Ovary (tissue), 7 donors: ENCODE measurements at regions not wholly inside any gene's neighbourhood (a gene's known extent, or its start where the extent isn't known, plus 50 kb on each side); places are given as distances from the start of the nearest gene placed in this dataset.

Experiments
- DNase-seq, 5 donors: peaks; one replicate each; pipeline ENCODE4 v3.0.0-alpha.2; 2019 to 2020
- H3K27ac ChIP-seq, 2 donors: fragments of 200-600 bp; one replicate each; pipeline versions ENCODE4 v1.5.1 to v1.8.0; 2019 to 2022
- H3K27me3 ChIP-seq: fragments of 200-600 bp; one replicate; pipeline ENCODE4 v1.8.0; 2022
- H3K36me3 ChIP-seq: fragments of 200-600 bp; sonication (generic); one replicate; pipeline ENCODE4 v1.5.1; 2019
- H3K4me1 ChIP-seq: one replicate; pipeline ENCODE4 v1.8.1; 2013; ENCODE audit warnings: mild to moderate bottlenecking, moderate library complexity; ENCODE audit not compliant: insufficient read depth
- H3K4me3 ChIP-seq: fragments of 200-600 bp; sonication (generic); one replicate; pipeline ENCODE4 v1.5.1; 2017
- H3K9me3 ChIP-seq, 2 donors: fragments of 200-600 bp in 1 of 2; sonication (generic) in 1 of 2; one replicate each; pipeline versions ENCODE4 v1.5.1 to v1.8.1; 2013 to 2019; ENCODE audit warnings: mild to moderate bottlenecking in 1 of 2, moderate library complexity in 1 of 2
- CTCF ChIP-seq, 3 donors: fragments of 450-650 bp in 2 of 3; fragments of 200-600 bp in 1 of 3; IDR thresholded peaks; one replicate each; pipeline versions ENCODE4 v1.5.1 to v1.8.0; 2016 to 2022; ENCODE audit warnings: antibody characterized with exemption in 3 of 3, mild to moderate bottlenecking in 1 of 3
- EP300 ChIP-seq: sonication (generic); formaldehyde crosslinking; IDR thresholded peaks from one replicate; pipeline ENCODE4 v1.6.1; 2017; ENCODE audit warnings: antibody characterized with exemption
- POLR2A ChIP-seq: fragments of 450-650 bp; IDR thresholded peaks from one replicate; pipeline ENCODE4 v1.6.1; 2017; ENCODE audit warnings: antibody characterized with exemption, mild to moderate bottlenecking, moderate library complexity
- WGBS, 3 donors: extraction: QIAGEN DNeasy Blood & Tissue Kit in 1 of 3; methylation state at CpG; one replicate each; pipeline versions ENCODE4 v1.1.5 to v1.1.7; 2013 to 2017; 5-methylcytosine and 5-hydroxymethylcytosine counted together
- intact Hi-C, 4 donors: fragments of 100-400 bp; cut with DNase I; formaldehyde crosslinking; loops; one replicate each; pipeline versions ENCODE4 v1.11.0 to v1.15.1; 2022 to 2023
- donor health status: DM: no; HTN: no; CAD: no; lungs with moderate emphysema.
- donor health status: DM: no; HTN: no; CAD: no.
- donor health status: Bipolar disorder and iron deficiency.
- donor health status: DM: no; HTN: no; CAD: no.
- donor health status: DM: yes; HTN: yes; CAD: no.

GRCh38 chr14:22052795-22053194 lies 379.2 kb upstream of the OR4E1 start:
- no peak for TF ChIP-seq EP300
- TF ChIP-seq CTCF (IDR thresholded peaks at IDR 0.05) = no peak
- no peak for TF ChIP-seq POLR2A
- Histone ChIP-seq H3K27me3 (no peaks in the 10 kb centered on the region), H3K4me1 (peaks cover 4% of the 10 kb centered on the region), H3K27ac (no peak overlapping the region), H3K4me3 (no peak overlapping the region), H3K36me3 (no peaks in the 10 kb centered on the region), H3K9me3 (no peaks in the 10 kb centered on the region)
- intact Hi-C loops = no loop called here
- DNase-seq = no peak
- 36 to 80% (median 40%) methylated on average over 3 of the region's 3 CpGs for WGBS, 3 donors

- 42 to 62% (median 58%) methylated on average over 3 of the region's 3 CpGs for WGBS, 3 donors
- Histone ChIP-seq H3K4me3 (no peak overlapping the region), H3K27ac (no peak overlapping the region)
Observed at GRCh38 chr14:22047115-22047514, 373.5 kb upstream of the OR4E1 start.

DNA sequence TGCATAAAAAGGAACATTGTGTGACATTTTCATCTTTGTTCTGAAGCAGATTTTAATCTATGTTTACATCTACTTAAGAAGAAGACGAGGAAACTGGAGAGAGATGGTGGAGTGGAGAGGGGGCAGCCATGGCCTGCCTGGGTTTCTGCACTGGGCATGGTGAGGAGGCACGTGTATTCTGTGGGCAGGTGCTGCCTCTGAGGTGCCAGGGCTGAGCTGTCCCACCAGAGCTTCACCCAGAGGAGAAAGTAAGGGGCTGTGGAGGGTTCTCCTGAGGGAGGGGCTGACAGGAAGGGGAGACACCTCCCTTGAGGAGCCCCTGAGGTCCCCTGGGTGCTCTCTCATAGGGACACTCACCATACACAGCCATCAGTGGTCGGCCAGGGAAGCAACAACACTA lies 372.4 kb upstream of the OR4E1 start:
- intact Hi-C loops = no loop called here
- Histone ChIP-seq H3K36me3 (no peaks in the 10 kb centered on the region), H3K27ac (no peak overlapping the region), H3K9me3 (no peaks in the 10 kb centered on the region), H3K4me1 (peaks cover 2% of the 10 kb centered on the region), H3K4me3 (no peak overlapping the region), H3K27me3 (no peaks in the 10 kb centered on the region)
- no peak for TF ChIP-seq CTCF (IDR thresholded peaks at IDR 0.05)
- no peak for TF ChIP-seq EP300
- 70 to 90% (median 89%) methylated on average over 3 of the region's 3 CpGs for WGBS, 3 donors
- DNase-seq = no peak

More at GRCh38 chr14:22047115-22047514, 373.5 kb upstream of the OR4E1 start:
- intact Hi-C loops = no loop called here
- Histone ChIP-seq H3K9me3 (no peaks in the 10 kb centered on the region), H3K27me3 (no peaks in the 10 kb centered on the region), H3K36me3 (no peaks in the 10 kb centered on the region), H3K4me1 (peaks cover 2% of the 10 kb centered on the region)
- no peak for TF ChIP-seq CTCF (IDR thresholded peaks at IDR 0.05)
- TF ChIP-seq EP300 = no peak
- no peak for TF ChIP-seq POLR2A
- DNase-seq = no peak

GRCh38 chr14:22044193-22044592 lies 370.6 kb upstream of the OR4E1 start:
- WGBS, 3 donors = 65 to 87% (median 80%) methylated on average over 5 of the region's 5 CpGs
- Histone ChIP-seq H3K4me1 (no peaks in the 10 kb centered on the region), H3K36me3 (no peaks in the 10 kb centered on the region), H3K27ac (no peak overlapping the region), H3K27me3 (no peaks in the 10 kb centered on the region), H3K4me3 (no peak overlapping the region), H3K9me3 (no peaks in the 10 kb centered on the region)
- DNase-seq = no peak
- TF ChIP-seq CTCF (IDR thresholded peaks at IDR 0.05) (no peak), EP300 (no peak), POLR2A (no peak)
- intact Hi-C loops = no loop called here

- Histone ChIP-seq H3K36me3 (no peaks in the 10 kb centered on the region), H3K9me3 (no peaks in the 10 kb centered on the region), H3K4me1 (no peaks in the 10 kb centered on the region), H3K27ac (no peak overlapping the region), H3K27me3 (no peaks in the 10 kb centered on the region), H3K4me3 (no peak overlapping the region)
- WGBS, 3 donors = 85 to 86% (median 85%) methylated on average over 3 of the region's 3 CpGs
- DNase-seq = no peak
- intact Hi-C loops = no loop called here
- TF ChIP-seq EP300 (no peak), CTCF (IDR thresholded peaks at IDR 0.05) (no peak), POLR2A (no peak)
Observed at GRCh38 chr14:22040781-22041125, 367.1 kb upstream of the OR4E1 start.
